ENCODE measurements at regions not wholly inside any gene's neighbourhood (a gene's known extent, or its start where the extent isn't known, plus 50 kb on each side); places are given as distances from the start of the nearest gene placed in this dataset.

GRCh38 chr5:21171038-21171437 is 1183.0 kb upstream of the CDH18 start:
- TF ChIP-seq EZH2 (IDR thresholded peaks at IDR 0.05) (no peak), CTCF (IDR thresholded peaks at IDR 0.05) (no peak)

Measured in neural progenitor cell (in vitro differentiated cells).